Activated naive CD8-positive, alpha-beta T cell treated with anti-CD3 and anti-CD28 coated beads, Interleukin-2, amount 50 U/mL, for 24 hours (primary cell): ENCODE measurements at regions not wholly inside any gene's neighbourhood (a gene's known extent, or its start where the extent isn't known, plus 50 kb on each side); places are given as distances from the start of the nearest gene placed in this dataset.
"Not testable (repeated sequence)": the region's sequence is repeated elsewhere in the genome, so short reads cannot be mapped to it uniquely, and the experiment has no call there.

Experiments used
- ATAC-seq: fragments of 150-1000 bp; cut with Tn5 transposase; one replicate; pipeline ENCODE4 v1.10.0; 2021
- DNase-seq: peaks from one replicate; pipeline ENCODE4 v3.0.0; 2021
- H3K27ac Mint-ChIP-seq: one replicate; pipeline ENCODE4 v1.8.0; 2021; ENCODE audit warnings: mild to moderate bottlenecking, mixed read lengths
- H3K27me3 Mint-ChIP-seq: one replicate; pipeline ENCODE4 v1.8.0; 2021; ENCODE audit warnings: mixed read lengths
- H3K36me3 Mint-ChIP-seq: one replicate; pipeline ENCODE4 v1.8.0; 2021; ENCODE audit warnings: low read depth, mixed read lengths
- H3K4me1 Mint-ChIP-seq: one replicate; pipeline ENCODE4 v1.8.0; 2021; ENCODE audit warnings: mixed read lengths
- H3K4me3 Mint-ChIP-seq: one replicate; pipeline ENCODE4 v1.8.0; 2021; ENCODE audit warnings: mild to moderate bottlenecking, moderate library complexity, mixed read lengths
- H3K9me3 Mint-ChIP-seq: one replicate; pipeline ENCODE4 v1.8.0; 2021; ENCODE audit warnings: mixed read lengths

DNA sequence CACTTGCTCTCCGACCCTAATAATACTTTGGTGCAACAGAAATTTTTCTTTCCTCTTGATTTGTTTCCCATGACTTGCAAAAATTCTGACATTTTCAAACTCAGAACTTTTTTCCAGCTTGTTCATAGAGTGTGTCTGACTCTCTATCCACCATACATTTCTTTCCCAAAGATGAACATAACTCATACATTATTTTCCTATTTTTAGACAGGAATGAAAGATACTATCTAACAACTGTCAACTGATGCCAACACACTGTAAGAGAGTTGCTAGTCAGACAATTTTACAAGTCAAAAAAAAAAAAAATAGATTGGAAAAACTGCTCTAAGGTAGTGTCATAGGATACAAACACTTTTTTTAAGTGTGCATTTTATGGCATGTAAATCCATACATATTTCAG lies 1001.0 kb upstream of the WWC1 start:
- Mint-ChIP-seq H3K4me1 (no peaks in the 10 kb centered on the region), H3K27me3 (no peaks in the 10 kb centered on the region), H3K27ac (no peak overlapping the region), H3K36me3 (no peaks in the 10 kb centered on the region), H3K9me3 (peaks cover 15% of the 10 kb centered on the region), H3K4me3 (no peak overlapping the region)
- DNase-seq = no peak
- ATAC-seq = no peak

- DNase-seq (no peak), ATAC-seq (no peak)
- H3K27me3 Mint-ChIP-seq = no peaks in the 10 kb centered on the region
- H3K9me3 Mint-ChIP-seq = peaks cover 18% of the 10 kb centered on the region
- no peaks in the 10 kb centered on the region for H3K36me3 Mint-ChIP-seq
- no peak overlapping the region for H3K27ac Mint-ChIP-seq
- H3K4me1 Mint-ChIP-seq = no peaks in the 10 kb centered on the region
- no peak overlapping the region for H3K4me3 Mint-ChIP-seq
These were observed 996.4 kb upstream of the WWC1 start for GRCh38 chr5:167294882-167295680.

DNA sequence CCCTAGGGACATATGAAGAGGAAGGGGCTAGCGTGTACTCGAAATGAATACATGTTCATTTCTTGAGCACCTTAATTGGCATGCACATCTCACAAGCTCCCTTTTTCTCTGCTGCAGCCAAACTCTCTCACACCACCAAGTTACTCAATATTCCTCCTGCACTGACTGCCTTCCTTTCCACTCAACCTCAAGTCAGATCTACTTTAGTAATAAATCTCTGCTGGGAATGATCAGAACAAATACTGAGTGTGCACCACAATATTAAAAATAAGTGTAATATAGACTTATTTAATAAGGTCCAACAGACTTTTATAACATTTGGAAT lies 995.8 kb upstream of the WWC1 start:
- Mint-ChIP-seq H3K4me1 (no peaks in the 10 kb centered on the region), H3K36me3 (no peaks in the 10 kb centered on the region), H3K9me3 (peaks cover 24% of the 10 kb centered on the region), H3K27ac (no peak overlapping the region), H3K4me3 (no peak overlapping the region), H3K27me3 (no peaks in the 10 kb centered on the region)
- DNase-seq (no peak), ATAC-seq (no peak)

DNA sequence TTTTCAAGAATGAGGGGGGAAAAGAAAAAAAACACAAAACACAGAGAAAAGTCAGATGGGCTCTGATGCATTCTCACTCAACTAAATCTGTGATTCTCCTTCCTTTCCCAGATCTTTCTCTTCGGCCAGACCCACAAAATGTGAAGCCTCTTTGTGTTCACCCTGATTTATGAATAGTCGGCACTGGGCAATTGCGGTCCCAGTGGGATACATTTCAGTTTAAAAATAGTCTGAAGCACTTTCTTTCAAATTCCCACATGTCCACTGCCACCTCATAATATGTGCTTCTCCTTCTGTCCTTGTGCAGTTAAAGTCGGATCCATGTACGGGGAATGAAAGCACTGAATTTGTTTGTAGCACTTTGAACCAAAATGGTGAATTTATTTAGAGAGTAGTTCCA lies 995.4 kb upstream of the WWC1 start:
- no peak overlapping the region for H3K4me3 Mint-ChIP-seq
- H3K9me3 Mint-ChIP-seq = peaks cover 24% of the 10 kb centered on the region
- DNase-seq = no peak
- H3K27me3 Mint-ChIP-seq = no peaks in the 10 kb centered on the region
- no peaks in the 10 kb centered on the region for H3K36me3 Mint-ChIP-seq
- H3K27ac Mint-ChIP-seq = no peak overlapping the region
- ATAC-seq = no peak
- no peaks in the 10 kb centered on the region for H3K4me1 Mint-ChIP-seq

DNA sequence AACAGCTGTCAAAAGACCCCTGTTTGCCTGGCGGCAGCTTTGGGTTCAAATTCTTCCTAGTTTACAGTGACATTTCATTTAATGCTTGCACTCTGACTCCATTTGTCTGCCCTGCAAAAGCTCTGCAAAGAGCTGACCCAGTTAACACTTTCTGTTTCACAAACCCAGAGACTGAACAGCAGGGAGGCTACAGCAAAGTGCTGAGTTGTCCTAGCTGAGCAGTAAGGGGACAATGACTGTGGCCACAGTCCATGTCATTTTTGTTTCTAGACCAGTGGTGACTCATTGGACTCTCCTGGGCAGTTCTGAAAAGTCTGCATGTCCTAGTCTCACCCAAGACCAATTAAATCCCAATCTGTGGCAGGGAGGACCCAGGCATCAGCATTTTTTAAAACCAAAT lies 994.8 kb upstream of the WWC1 start:
- no peak for DNase-seq
- no peak overlapping the region for H3K27ac Mint-ChIP-seq
- H3K9me3 Mint-ChIP-seq = peaks cover 24% of the 10 kb centered on the region
- H3K36me3 Mint-ChIP-seq = no peaks in the 10 kb centered on the region
- H3K4me1 Mint-ChIP-seq = no peaks in the 10 kb centered on the region
- no peak overlapping the region for H3K4me3 Mint-ChIP-seq
- no peaks in the 10 kb centered on the region for H3K27me3 Mint-ChIP-seq
- no peak for ATAC-seq

GRCh38 chr5:167299861-167300260 lies 991.6 kb upstream of the WWC1 start:
- H3K27ac Mint-ChIP-seq, H3K27me3 Mint-ChIP-seq, H3K36me3 Mint-ChIP-seq, H3K4me3 Mint-ChIP-seq, H3K4me1 Mint-ChIP-seq, ATAC-seq, DNase-seq: not testable (repeated sequence)
- peaks cover 15% of the 10 kb centered on the region for H3K9me3 Mint-ChIP-seq

- ATAC-seq (no peak), DNase-seq (no peak)
- Mint-ChIP-seq H3K4me1 (no peaks in the 10 kb centered on the region), H3K27me3 (no peaks in the 10 kb centered on the region), H3K9me3 (peaks cover 12% of the 10 kb centered on the region), H3K27ac (no peak overlapping the region), H3K4me3 (no peak overlapping the region), H3K36me3 (no peaks in the 10 kb centered on the region)
These were observed 987.9 kb upstream of the WWC1 start for GRCh38 chr5:167303582-167303981.

DNA sequence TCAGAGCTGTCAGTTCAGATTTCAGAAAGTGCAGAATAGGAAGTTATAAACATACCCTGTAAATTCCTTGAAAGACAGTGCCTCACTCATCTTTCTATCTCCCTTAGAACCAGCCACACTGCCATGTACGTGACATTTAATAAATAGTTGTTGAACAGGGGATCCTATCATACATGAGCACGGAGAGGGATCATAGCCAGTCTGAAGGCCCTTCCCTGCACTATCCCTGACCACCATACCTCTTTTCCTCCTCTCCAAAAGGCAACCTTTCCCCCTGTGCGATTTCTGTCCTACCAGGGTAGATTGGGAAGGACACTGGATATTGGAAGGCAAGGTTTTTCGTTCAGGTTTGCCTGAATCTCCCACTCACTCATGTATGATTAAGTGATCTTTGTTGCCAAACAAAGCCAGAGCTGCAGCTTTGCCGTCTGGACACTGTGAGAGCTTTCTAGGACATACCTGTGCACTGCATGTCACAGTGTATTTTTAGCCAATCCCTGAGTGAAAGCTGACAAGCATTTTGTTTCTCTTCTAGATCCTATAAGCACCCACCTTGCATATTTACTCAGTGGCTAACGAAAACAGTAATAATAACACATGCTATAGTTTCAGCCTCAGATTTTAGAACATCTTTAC lies 986.5 kb upstream of the WWC1 start:
- Mint-ChIP-seq H3K27me3 (no peaks in the 10 kb centered on the region), H3K9me3 (peaks cover 7% of the 10 kb centered on the region), H3K4me1 (no peaks in the 10 kb centered on the region), H3K27ac (no peak overlapping the region), H3K4me3 (no peak overlapping the region), H3K36me3 (no peaks in the 10 kb centered on the region)
- no peak for ATAC-seq
- DNase-seq = no peak

- no peak overlapping the region for H3K4me3 Mint-ChIP-seq
- no peaks in the 10 kb centered on the region for H3K27me3 Mint-ChIP-seq
- DNase-seq (no peak), ATAC-seq (no peak)
- no peaks in the 10 kb centered on the region for H3K36me3 Mint-ChIP-seq
- no peaks in the 10 kb centered on the region for H3K9me3 Mint-ChIP-seq
- no peak overlapping the region for H3K27ac Mint-ChIP-seq
- H3K4me1 Mint-ChIP-seq = no peaks in the 10 kb centered on the region
These were observed 985.7 kb upstream of the WWC1 start for GRCh38 chr5:167305591-167306213.

DNA sequence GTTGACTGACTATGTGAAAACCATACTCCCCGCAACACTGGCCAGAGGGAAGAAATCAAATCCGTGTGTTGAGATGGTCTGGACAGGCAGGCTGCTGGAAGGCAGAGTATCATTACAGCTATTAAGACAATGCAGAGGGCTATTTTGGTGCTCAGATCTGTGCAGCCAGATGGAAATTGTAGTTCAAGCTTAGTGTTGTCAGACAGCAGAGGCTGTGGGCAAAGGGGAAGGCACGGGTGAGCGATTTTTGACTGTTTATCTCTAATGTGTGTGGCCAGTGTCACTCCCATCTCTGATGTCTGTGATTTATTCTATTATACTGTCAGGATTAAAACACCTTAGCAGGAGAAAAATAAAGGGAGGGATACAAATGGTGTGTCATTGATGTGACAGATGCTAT lies 984.4 kb upstream of the WWC1 start:
- no peaks in the 10 kb centered on the region for H3K9me3 Mint-ChIP-seq
- H3K36me3 Mint-ChIP-seq = no peaks in the 10 kb centered on the region
- H3K4me3 Mint-ChIP-seq = no peak overlapping the region
- ATAC-seq (no peak), DNase-seq (no peak)
- H3K27ac Mint-ChIP-seq = no peak overlapping the region
- no peaks in the 10 kb centered on the region for H3K27me3 Mint-ChIP-seq
- no peaks in the 10 kb centered on the region for H3K4me1 Mint-ChIP-seq

DNA sequence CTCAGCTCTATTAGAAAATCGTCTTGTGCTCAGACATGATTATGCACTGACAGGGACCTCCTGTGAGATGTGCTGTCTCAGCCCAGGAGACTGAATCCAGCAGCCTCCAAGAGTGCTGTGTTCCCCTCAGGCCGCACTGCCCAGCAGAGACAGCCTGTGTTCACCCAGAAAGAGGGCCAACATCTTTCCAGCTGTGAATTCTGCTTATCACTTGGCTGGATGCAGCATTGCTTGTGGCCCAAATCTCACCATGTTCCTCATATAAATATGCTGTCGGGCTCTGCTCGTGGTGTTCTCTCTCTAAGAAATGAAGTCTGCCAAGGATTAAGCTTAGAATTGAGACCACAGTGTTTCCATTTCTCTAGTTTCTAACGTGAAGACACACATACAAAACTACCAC lies 983.0 kb upstream of the WWC1 start:
- Mint-ChIP-seq H3K4me3 (no peak overlapping the region), H3K9me3 (no peaks in the 10 kb centered on the region), H3K36me3 (no peaks in the 10 kb centered on the region), H3K27me3 (no peaks in the 10 kb centered on the region), H3K27ac (no peak overlapping the region), H3K4me1 (no peaks in the 10 kb centered on the region)
- DNase-seq = no peak
- no peak for ATAC-seq

DNA sequence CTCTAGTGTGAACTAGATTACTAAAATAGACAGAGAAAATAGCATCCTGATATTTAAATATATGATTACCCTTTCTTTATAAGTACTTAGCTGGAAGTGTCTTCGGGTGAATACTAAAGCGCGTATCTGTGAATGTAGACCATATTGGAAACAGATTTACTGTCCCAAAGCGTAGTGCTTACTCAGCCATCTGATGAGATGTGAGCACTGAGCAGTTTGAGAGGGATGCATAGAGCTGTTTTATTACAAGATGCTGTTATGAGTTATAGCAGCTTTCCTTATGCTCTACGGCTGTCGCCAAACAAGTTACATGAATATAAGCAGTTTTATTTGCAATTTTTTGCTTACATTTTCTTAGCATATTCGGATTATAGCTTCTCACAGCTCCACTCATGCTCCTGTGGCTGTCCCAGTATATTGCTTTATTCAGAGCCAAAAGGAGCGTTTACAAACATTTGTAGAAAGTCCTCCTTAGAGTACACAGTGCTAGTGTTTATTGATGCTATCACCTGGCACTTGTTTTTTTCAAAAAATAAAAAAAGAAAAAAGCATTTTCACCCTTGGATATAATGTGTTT lies 981.4 kb upstream of the WWC1 start:
- ATAC-seq = no peak
- H3K27me3 Mint-ChIP-seq = no peaks in the 10 kb centered on the region
- DNase-seq = no peak
- H3K4me3 Mint-ChIP-seq = no peak overlapping the region
- H3K4me1 Mint-ChIP-seq = no peaks in the 10 kb centered on the region
- no peak overlapping the region for H3K27ac Mint-ChIP-seq
- no peaks in the 10 kb centered on the region for H3K9me3 Mint-ChIP-seq
- H3K36me3 Mint-ChIP-seq = no peaks in the 10 kb centered on the region

DNA sequence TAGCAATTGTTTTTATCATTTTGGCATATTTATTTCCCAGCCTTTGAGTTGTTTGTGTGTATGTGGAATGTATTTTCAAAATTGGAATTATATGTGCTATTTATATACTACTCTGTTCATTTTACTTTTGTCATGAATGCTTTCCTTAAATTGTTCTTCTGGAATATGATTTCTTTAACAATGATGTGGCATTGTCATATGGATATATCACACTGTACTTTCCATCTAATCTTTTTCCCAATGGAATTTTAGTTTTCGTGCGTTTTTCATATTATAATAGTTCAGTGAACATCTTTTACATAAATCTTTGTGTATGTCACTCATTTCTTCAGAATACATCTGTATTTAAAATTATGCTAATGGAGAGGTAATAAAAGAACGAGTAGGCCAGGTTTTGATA lies 980.1 kb upstream of the WWC1 start:
- H3K27ac Mint-ChIP-seq = no peak overlapping the region
- H3K4me3 Mint-ChIP-seq = no peak overlapping the region
- H3K27me3 Mint-ChIP-seq = no peaks in the 10 kb centered on the region
- H3K36me3 Mint-ChIP-seq = no peaks in the 10 kb centered on the region
- DNase-seq (no peak), ATAC-seq (no peak)
- peaks cover 4% of the 10 kb centered on the region for H3K9me3 Mint-ChIP-seq
- H3K4me1 Mint-ChIP-seq = no peaks in the 10 kb centered on the region

DNA sequence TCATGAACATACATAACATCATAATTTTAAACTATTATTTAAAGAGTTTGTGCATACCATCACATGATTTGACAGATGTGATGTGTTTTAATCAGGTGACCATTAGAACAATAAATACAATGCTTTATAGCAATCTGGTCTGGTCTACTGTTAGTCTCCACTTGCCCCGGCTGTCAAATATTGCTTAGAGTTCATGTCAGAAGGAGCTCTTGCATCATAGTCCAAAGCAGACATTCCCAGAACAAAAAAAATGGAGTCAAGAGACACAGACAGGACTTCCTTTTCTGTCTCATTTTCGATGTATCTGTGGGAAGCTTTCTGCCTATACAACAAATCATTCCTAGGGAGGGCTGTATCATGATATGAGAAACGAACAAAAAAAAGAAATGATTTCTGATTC lies 979.2 kb upstream of the WWC1 start:
- Mint-ChIP-seq H3K27ac (no peak overlapping the region), H3K36me3 (no peaks in the 10 kb centered on the region), H3K4me3 (no peak overlapping the region), H3K4me1 (no peaks in the 10 kb centered on the region), H3K9me3 (peaks cover 4% of the 10 kb centered on the region), H3K27me3 (no peaks in the 10 kb centered on the region)
- no peak for ATAC-seq
- no peak for DNase-seq

- no peak for ATAC-seq
- Mint-ChIP-seq H3K9me3 (peaks cover 4% of the 10 kb centered on the region), H3K27me3 (no peaks in the 10 kb centered on the region), H3K4me3 (no peak overlapping the region), H3K27ac (no peak overlapping the region), H3K36me3 (no peaks in the 10 kb centered on the region), H3K4me1 (no peaks in the 10 kb centered on the region)
- no peak for DNase-seq
These were observed 975.7 kb upstream of the WWC1 start for GRCh38 chr5:167315762-167316161.
